Loucy (cell line): ENCODE measurements at regions not wholly inside any gene's neighbourhood (a gene's known extent, or its start where the extent isn't known, plus 50 kb on each side); places are given as distances from the start of the nearest gene placed in this dataset.

Source experiments
- H2AFZ ChIP-seq: fragments of 200-600 bp; sonication (generic); 2 replicates; pipeline ENCODE4 v1.6.0; 2016; ENCODE audit warnings: antibody characterized with exemption, mild to moderate bottlenecking, low read length, moderate library complexity
- H3F3A ChIP-seq: fragments of 200-600 bp; 2 replicates; pipeline ENCODE4 v1.6.0; 2016; ENCODE audit warnings: antibody characterized with exemption, low read depth, mild to moderate bottlenecking
- H3K27me3 ChIP-seq: fragments of 200-600 bp; sonication (generic); 2 replicates; pipeline ENCODE4 v1.6.1; 2014; ENCODE audit warnings: low read length, mild to moderate bottlenecking; ENCODE audit not compliant: insufficient read depth, poor library complexity, severe bottlenecking
- H3K36me3 ChIP-seq: fragments of 200-600 bp; sonication (generic); 2 replicates; pipeline ENCODE4 v1.6.1; 2016; ENCODE audit warnings: low read length; ENCODE audit not compliant: insufficient read depth
- H3K4me1 ChIP-seq: fragments of 200-600 bp; sonication (generic); 2 replicates; pipeline ENCODE4 v1.5.1; 2014; ENCODE audit warnings: low read length, mild to moderate bottlenecking; ENCODE audit not compliant: insufficient read depth, poor library complexity, severe bottlenecking
- H3K4me2 ChIP-seq: fragments of 200-600 bp; sonication (generic); 2 replicates; pipeline ENCODE4 v1.6.0; 2014; ENCODE audit warnings: antibody characterized with exemption, low read length, low read depth, mild to moderate bottlenecking; ENCODE audit not compliant: poor library complexity, severe bottlenecking
- H3K4me3 ChIP-seq: fragments of 200-600 bp; sonication (generic); 2 replicates; pipeline ENCODE4 v1.5.1; 2014; ENCODE audit warnings: low read length, mild to moderate bottlenecking, mixed read lengths; ENCODE audit not compliant: poor library complexity, severe bottlenecking
- H3K79me2 ChIP-seq: fragments of 200-600 bp; sonication (generic); 2 replicates; pipeline ENCODE4 v1.6.1; 2014; ENCODE audit warnings: low read length; ENCODE audit not compliant: insufficient read depth
- H3K9ac ChIP-seq: fragments of 200-600 bp; sonication (generic); 2 replicates; pipeline ENCODE4 v1.6.0; 2014; ENCODE audit warnings: mild to moderate bottlenecking, low read depth, low read length, moderate library complexity; ENCODE audit not compliant: poor library complexity, severe bottlenecking
- H3K9me2 ChIP-seq: fragments of 200-600 bp; sonication (generic); replicated peaks from 2 replicates; pipeline ENCODE4 v1.6.1; 2016; ENCODE audit warnings: low read depth, low read length, mixed read lengths
- H3K9me3 ChIP-seq: fragments of 200-600 bp; sonication (generic); 2 replicates; pipeline ENCODE4 v1.6.1; 2014; ENCODE audit warnings: mild to moderate bottlenecking, antibody characterized with exemption, low read length, low read depth; ENCODE audit not compliant: insufficient read depth
- H4K20me1 ChIP-seq: fragments of 200-600 bp; sonication (generic); 2 replicates; pipeline ENCODE4 v1.6.0; 2014; ENCODE audit warnings: antibody characterized with exemption, low read length, mild to moderate bottlenecking; ENCODE audit not compliant: insufficient read depth, poor library complexity, severe bottlenecking
- CTCF ChIP-seq: fragments of 200-600 bp; sonication (generic); conservative IDR thresholded peaks from 2 replicates; pipeline ENCODE4 v1.5.1; 2014; ENCODE audit warnings: mild to moderate bottlenecking, antibody characterized with exemption, low read length
- EZH2phosphoT487 ChIP-seq: fragments of 200-600 bp; IDR thresholded peaks from 2 replicates; pipeline ENCODE4 v1.6.1; 2018; ENCODE audit warnings: antibody characterized with exemption, mild to moderate bottlenecking, moderate library complexity, borderline replicate concordance

GRCh38 chr3:191100516-191100915 lies 98.5 kb upstream of the OSTN start:
- no peaks in the 10 kb centered on the region for H3K4me1 ChIP-seq
- H3K36me3 ChIP-seq, result no peaks in the 10 kb centered on the region
- no peaks in the 10 kb centered on the region for H3K79me2 ChIP-seq
- H3K4me2 ChIP-seq, result no peak overlapping the region
- H3K4me3 ChIP-seq, result no peak overlapping the region
- H3K27me3 ChIP-seq, result no peaks in the 10 kb centered on the region
- H3K9me2 ChIP-seq, result no peaks in the 10 kb centered on the region
- TF ChIP-seq EZH2phosphoT487 (no peak), CTCF (no peak)
- no peak overlapping the region for H3K9ac ChIP-seq
- H2AFZ ChIP-seq, result no peak overlapping the region
- H3F3A ChIP-seq, result no peaks in the 10 kb centered on the region
- no peaks in the 10 kb centered on the region for H3K9me3 ChIP-seq
- H4K20me1 ChIP-seq, result no peaks in the 10 kb centered on the region

GRCh38 chr3:191094057-191094845 lies 104.8 kb upstream of the OSTN start:
- H3K36me3 ChIP-seq, result no peaks in the 10 kb centered on the region
- H3K79me2 ChIP-seq, result no peaks in the 10 kb centered on the region
- H3K4me2 ChIP-seq, result no peak overlapping the region
- no peaks in the 10 kb centered on the region for H3K9me3 ChIP-seq
- H3K9me2 ChIP-seq, result no peaks in the 10 kb centered on the region
- H3F3A ChIP-seq, result no peaks in the 10 kb centered on the region
- H4K20me1 ChIP-seq, result no peaks in the 10 kb centered on the region
- no peak overlapping the region for H3K4me3 ChIP-seq
- no peak overlapping the region for H2AFZ ChIP-seq
- no peak overlapping the region for H3K9ac ChIP-seq
- TF ChIP-seq CTCF, result no peak
- no peak for TF ChIP-seq EZH2phosphoT487
- no peaks in the 10 kb centered on the region for H3K4me1 ChIP-seq
- no peaks in the 10 kb centered on the region for H3K27me3 ChIP-seq

- H2AFZ ChIP-seq, result no peak overlapping the region
- no peak overlapping the region for H3K4me3 ChIP-seq
- H3K9me2 ChIP-seq, result no peaks in the 10 kb centered on the region
- H3F3A ChIP-seq, result no peaks in the 10 kb centered on the region
- no peaks in the 10 kb centered on the region for H3K9me3 ChIP-seq
- H3K27me3 ChIP-seq, result no peaks in the 10 kb centered on the region
- no peak for TF ChIP-seq EZH2phosphoT487
- TF ChIP-seq CTCF, result no peak
- H3K9ac ChIP-seq, result no peak overlapping the region
- no peaks in the 10 kb centered on the region for H4K20me1 ChIP-seq
- no peaks in the 10 kb centered on the region for H3K36me3 ChIP-seq
- H3K4me1 ChIP-seq, result no peaks in the 10 kb centered on the region
- no peak overlapping the region for H3K4me2 ChIP-seq
- no peaks in the 10 kb centered on the region for H3K79me2 ChIP-seq
Observed at GRCh38 chr3:191087391-191087790, 111.7 kb upstream of the OSTN start.
